ENCODE measurements at regions not wholly inside any gene's neighbourhood (a gene's known extent, or its start where the extent isn't known, plus 50 kb on each side); places are given as distances from the start of the nearest gene placed in this dataset.

- FAIRE-seq = no peak
- no peak for TF ChIP-seq EZH2 (IDR thresholded peaks at IDR 0.05; ENCODE audit: low read length)
- no peak for TF ChIP-seq CTCF (optimal IDR thresholded peaks at IDR 0.05 in 1 of 3, IDR thresholded peaks at IDR 0.05 in 1 of 3, conservative IDR thresholded peaks at IDR 0.05 in 1 of 3; ENCODE audit: extremely low read depth in 1 of 3, insufficient read depth in 2 of 3, low read length in 3 of 3)
- H3K9me1 ChIP-seq (ENCODE audit: control insufficient read depth, extremely low read depth, insufficient read depth, low read length) = no peaks in the 10 kb centered on the region
- no peaks in the 10 kb centered on the region for H4K20me1 ChIP-seq (ENCODE audit: control insufficient read depth, extremely low read depth, insufficient read depth, low read length)
- H3K4me2 ChIP-seq (ENCODE audit: control insufficient read depth, extremely low read depth, insufficient read depth, low read depth, low read length) = no peak overlapping the region
- H3K4me1 ChIP-seq (ENCODE audit: control insufficient read depth, extremely low read depth, insufficient read depth, low read length) = no peaks in the 10 kb centered on the region
- H3K27ac ChIP-seq (ENCODE audit: control insufficient read depth, insufficient read depth, low read length) = no peak overlapping the region
- H3K27me3 ChIP-seq (ENCODE audit: control insufficient read depth, extremely low read depth, insufficient read depth, low read length) = no peaks in the 10 kb centered on the region
- no peak overlapping the region for H2AFZ ChIP-seq (ENCODE audit: control insufficient read depth, low read length)
- dilution Hi-C loops (cut with MboI; ENCODE audit: extremely low pct_ligation_motif_present, low sequenced_read_pairs) = no loop called here
- H3K4me3 ChIP-seq (ENCODE audit: control insufficient read depth in 2 of 3, extremely low read depth in 1 of 3, insufficient read depth in 2 of 3, low read depth in 1 of 3, low read length in 3 of 3) = no peak overlapping the region
- no peaks in the 10 kb centered on the region for H3K9me3 ChIP-seq (ENCODE audit: control insufficient read depth, low read depth, low read length)
- DNase-seq (ENCODE audit: low read depth, low spot score) = no peak
- H3K79me2 ChIP-seq (ENCODE audit: control insufficient read depth, insufficient read depth, low read length) = no peaks in the 10 kb centered on the region
- no peaks in the 10 kb centered on the region for H3K36me3 ChIP-seq (ENCODE audit: control insufficient read depth in 2 of 2, extremely low read depth in 1 of 2, insufficient read depth in 2 of 2, low read length in 2 of 2)
- H3K9ac ChIP-seq (ENCODE audit: control insufficient read depth, extremely low read depth, insufficient read depth, low read length) = no peak overlapping the region
Measured at GRCh38 chr15:97081666-97082226, 751.2 kb downstream of the NR2F2 start.

GRCh38 chr15:97082830-97083229 is 752.3 kb downstream of the NR2F2 start:
- Histone ChIP-seq H3K9ac (ENCODE audit: control insufficient read depth, extremely low read depth, insufficient read depth, low read length) (no peak overlapping the region), H3K4me3 (ENCODE audit: control insufficient read depth in 2 of 3, extremely low read depth in 1 of 3, insufficient read depth in 2 of 3, low read depth in 1 of 3, low read length in 3 of 3) (no peak overlapping the region), H3K4me1 (ENCODE audit: control insufficient read depth, extremely low read depth, insufficient read depth, low read length) (no peaks in the 10 kb centered on the region), H3K79me2 (ENCODE audit: control insufficient read depth, insufficient read depth, low read length) (no peaks in the 10 kb centered on the region), H3K9me3 (ENCODE audit: control insufficient read depth, low read depth, low read length) (no peaks in the 10 kb centered on the region), H4K20me1 (ENCODE audit: control insufficient read depth, extremely low read depth, insufficient read depth, low read length) (no peaks in the 10 kb centered on the region), H3K27me3 (ENCODE audit: control insufficient read depth, extremely low read depth, insufficient read depth, low read length) (no peaks in the 10 kb centered on the region), H3K27ac (ENCODE audit: control insufficient read depth, insufficient read depth, low read length) (no peak overlapping the region), H2AFZ (ENCODE audit: control insufficient read depth, low read length) (no peak overlapping the region), H3K4me2 (ENCODE audit: control insufficient read depth, extremely low read depth, insufficient read depth, low read depth, low read length) (no peak overlapping the region), H3K9me1 (ENCODE audit: control insufficient read depth, extremely low read depth, insufficient read depth, low read length) (no peaks in the 10 kb centered on the region), H3K36me3 (ENCODE audit: control insufficient read depth in 2 of 2, extremely low read depth in 1 of 2, insufficient read depth in 2 of 2, low read length in 2 of 2) (no peaks in the 10 kb centered on the region)
- TF ChIP-seq CTCF (optimal IDR thresholded peaks at IDR 0.05 in 1 of 3, IDR thresholded peaks at IDR 0.05 in 1 of 3, conservative IDR thresholded peaks at IDR 0.05 in 1 of 3; ENCODE audit: extremely low read depth in 1 of 3, insufficient read depth in 2 of 3, low read length in 3 of 3) (no peak), EZH2 (IDR thresholded peaks at IDR 0.05; ENCODE audit: low read length) (no peak)
- FAIRE-seq (no peak), DNase-seq (ENCODE audit: low read depth, low spot score) (no peak)
- dilution Hi-C loops (cut with MboI; ENCODE audit: extremely low pct_ligation_motif_present, low sequenced_read_pairs) = no loop called here
